SH-SY5Y (cell line): ENCODE measurements at regions not wholly inside any gene's neighbourhood (a gene's known extent, or its start where the extent isn't known, plus 50 kb on each side); places are given as distances from the start of the nearest gene placed in this dataset.

Experiments
- GATA2 ChIP-seq: IDR thresholded peaks from 2 replicates; pipeline ENCODE4 v1.6.1; 2011; ENCODE audit warnings: mild to moderate bottlenecking, low read depth, low read length
- GATA3 ChIP-seq: IDR thresholded peaks from 2 replicates; pipeline ENCODE4 v1.6.1; 2011; ENCODE audit warnings: low read depth, mild to moderate bottlenecking, low read length, moderate library complexity

- TF ChIP-seq GATA2 (no peak), GATA3 (no peak)
Measured at GRCh38 chr19:31432201-31432810, 83.1 kb upstream of the TSHZ3 start.

GRCh38 chr19:31436121-31436776 is 87.0 kb upstream of the TSHZ3 start:
- no peak for TF ChIP-seq GATA2
- TF ChIP-seq GATA3 = no peak

GRCh38 chr19:31438401-31439269 is 89.4 kb upstream of the TSHZ3 start:
- no peak for TF ChIP-seq GATA2
- TF ChIP-seq GATA3 = no peak

GRCh38 chr19:31439270-31439573 is 90.0 kb upstream of the TSHZ3 start:
- TF ChIP-seq GATA2 (no peak), GATA3 (no peak)

GRCh38 chr19:31444931-31445330 is 95.7 kb upstream of the TSHZ3 start:
- no peak for TF ChIP-seq GATA2

GRCh38 chr19:31445406-31445805 is 96.2 kb upstream of the TSHZ3 start:
- no peak for TF ChIP-seq GATA3
- TF ChIP-seq GATA2 = no peak

- no peak for TF ChIP-seq GATA2
- TF ChIP-seq GATA3 = no peak
Measured at GRCh38 chr19:31448221-31448657, 99.0 kb upstream of the TSHZ3 start.

- TF ChIP-seq GATA3 (no peak), GATA2 (no peak)
Measured at GRCh38 chr19:31449379-31449778, 100.1 kb upstream of the TSHZ3 start.

GRCh38 chr19:31450696-31451095 is 101.5 kb upstream of the TSHZ3 start:
- no peak for TF ChIP-seq GATA3
- no peak for TF ChIP-seq GATA2

GRCh38 chr19:31451686-31452330 is 102.6 kb upstream of the TSHZ3 start:
- TF ChIP-seq GATA2 (no peak), GATA3 (no peak)

- TF ChIP-seq GATA3 (no peak), GATA2 (no peak)
Measured at GRCh38 chr19:31459430-31459829, 110.2 kb upstream of the TSHZ3 start.

- TF ChIP-seq GATA2 (no peak), GATA3 (no peak)
Measured at GRCh38 chr19:31461814-31462539, 112.7 kb upstream of the TSHZ3 start.

- TF ChIP-seq GATA2 = no peak
- TF ChIP-seq GATA3 = no peak
Measured at GRCh38 chr19:31470229-31470939, 121.1 kb upstream of the TSHZ3 start.
